Hepatocyte (in vitro differentiated cells): ENCODE measurements at regions not wholly inside any gene's neighbourhood (a gene's known extent, or its start where the extent isn't known, plus 50 kb on each side); places are given as distances from the start of the nearest gene placed in this dataset.

Experiments
- DNase-seq: peaks from one replicate; pipeline ENCODE4 v3.0.0-alpha.2; 2016; ENCODE audit warnings: low spot score
- H2AFZ ChIP-seq: fragments of 200-600 bp; sonication (generic); 2 replicates; pipeline ENCODE4 v1.6.0; 2016; ENCODE audit warnings: antibody characterized with exemption, mild to moderate bottlenecking
- H3K27ac ChIP-seq: fragments of 200-600 bp; sonication (generic); 2 replicates; pipeline ENCODE4 v1.5.1; 2016; ENCODE audit warnings: mild to moderate bottlenecking
- H3K27me3 ChIP-seq: fragments of 200-600 bp; sonication (generic); 2 replicates; pipeline ENCODE4 v1.6.1; 2016
- H3K36me3 ChIP-seq: fragments of 200-600 bp; sonication (generic); replicated peaks from 2 replicates; pipeline ENCODE4 v1.5.1; 2016; ENCODE audit warnings: low read depth; ENCODE audit not compliant: insufficient read depth
- H3K4me1 ChIP-seq: fragments of 200-600 bp; sonication (generic); 2 replicates; pipeline ENCODE4 v1.5.1; 2016; ENCODE audit warnings: mild to moderate bottlenecking, moderate library complexity; ENCODE audit not compliant: insufficient read depth
- H3K4me2 ChIP-seq: fragments of 200-600 bp; sonication (generic); 2 replicates; pipeline ENCODE4 v1.6.0; 2016
- H3K4me3 ChIP-seq: fragments of 200-600 bp; sonication (generic); 2 replicates; pipeline ENCODE4 v1.5.1; 2016; ENCODE audit warnings: mild to moderate bottlenecking
- H3K79me2 ChIP-seq: fragments of 200-600 bp; sonication (generic); 2 replicates; pipeline ENCODE4 v1.6.0; 2017; ENCODE audit warnings: mild to moderate bottlenecking
- H3K9me2 ChIP-seq: fragments of 200-600 bp; sonication (generic); replicated peaks from 2 replicates; pipeline ENCODE4 v1.6.0; 2017; ENCODE audit warnings: mild to moderate bottlenecking; ENCODE audit not compliant: insufficient read depth
- H3K9me3 ChIP-seq: fragments of 200-600 bp; sonication (generic); 2 replicates; pipeline ENCODE4 v1.5.1; 2016; ENCODE audit warnings: low read depth, mild to moderate bottlenecking
- H4K20me1 ChIP-seq: fragments of 200-600 bp; sonication (generic); 2 replicates; pipeline ENCODE4 v1.6.0; 2016; ENCODE audit warnings: mild to moderate bottlenecking; ENCODE audit not compliant: insufficient read depth, poor library complexity, severe bottlenecking
- CTCF ChIP-seq: fragments of 200-600 bp; sonication (generic); IDR thresholded peaks from 2 replicates; pipeline ENCODE4 v1.5.1; 2016; ENCODE audit warnings: antibody characterized with exemption, mild to moderate bottlenecking; ENCODE audit not compliant: poor library complexity
- EZH2 ChIP-seq: fragments of 200-600 bp; sonication (generic); IDR thresholded peaks from 2 replicates; pipeline ENCODE4 v1.6.1; 2016; ENCODE audit warnings: antibody characterized with exemption, mild to moderate bottlenecking, borderline replicate concordance
- EZH2phosphoT487 ChIP-seq: fragments of 200-600 bp; sonication (generic); IDR thresholded peaks from one replicate; pipeline ENCODE4 v1.6.1; 2018; ENCODE audit warnings: antibody characterized with exemption, mild to moderate bottlenecking, low read depth, moderate library complexity; ENCODE audit not compliant: unreplicated experiment, severe bottlenecking
- WGBS: methylation state at CpG from one replicate; pipeline ENCODE4 v1.1.6; 2016; ENCODE audit warnings: low lambda C conversion rate; ENCODE audit errors: missing lambda C conversion rate; 5-methylcytosine and 5-hydroxymethylcytosine counted together

DNA sequence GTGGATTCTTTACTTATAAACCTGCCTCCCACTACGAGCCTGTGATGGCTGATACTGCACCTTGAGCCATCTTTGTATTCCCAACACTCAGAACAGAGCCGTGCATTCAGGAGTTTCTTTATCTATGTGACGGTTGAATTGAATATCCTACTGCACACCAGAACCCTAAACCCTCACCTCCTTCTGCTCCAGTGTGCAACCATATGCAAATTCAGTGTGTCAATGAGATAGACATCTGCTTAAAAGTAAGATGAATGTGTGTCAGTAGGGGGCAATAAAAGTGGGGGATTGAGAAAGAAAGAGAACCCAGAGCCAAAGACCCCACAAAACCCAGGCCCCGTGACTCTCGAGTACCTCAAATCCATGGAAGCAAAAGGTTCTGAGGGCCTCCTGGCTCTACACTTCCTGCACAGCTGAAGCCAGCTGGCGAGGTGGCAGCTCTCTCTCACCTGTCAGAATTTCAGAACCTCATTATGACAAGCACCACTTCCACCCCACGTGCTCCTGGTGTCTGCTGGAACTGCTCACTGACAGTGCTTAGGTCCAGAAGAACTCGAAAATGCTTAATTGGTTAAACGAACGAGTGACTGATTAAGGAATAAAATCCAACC lies 143.3 kb upstream of the GPR26 start:
- DNase-seq = no peak
- no peaks in the 10 kb centered on the region for H3K27me3 ChIP-seq
- no peak overlapping the region for H2AFZ ChIP-seq
- H4K20me1 ChIP-seq = no peaks in the 10 kb centered on the region
- H3K4me1 ChIP-seq = no peaks in the 10 kb centered on the region
- H3K79me2 ChIP-seq = no peaks in the 10 kb centered on the region
- WGBS = 84% methylated on average over 10 of the region's 10 CpGs
- H3K9me3 ChIP-seq = no peaks in the 10 kb centered on the region
- H3K27ac ChIP-seq = no peak overlapping the region
- no peaks in the 10 kb centered on the region for H3K9me2 ChIP-seq
- H3K4me3 ChIP-seq = no peak overlapping the region
- no peak for TF ChIP-seq CTCF
- no peak for TF ChIP-seq EZH2
- TF ChIP-seq EZH2phosphoT487 = no peak
- no peak overlapping the region for H3K4me2 ChIP-seq
- no peaks in the 10 kb centered on the region for H3K36me3 ChIP-seq

- Histone ChIP-seq H3K9me3 (no peaks in the 10 kb centered on the region), H3K4me2 (no peak overlapping the region), H3K4me1 (no peaks in the 10 kb centered on the region), H3K36me3 (no peaks in the 10 kb centered on the region), H4K20me1 (no peaks in the 10 kb centered on the region), H2AFZ (no peak overlapping the region), H3K27ac (no peak overlapping the region), H3K9me2 (no peaks in the 10 kb centered on the region), H3K79me2 (no peaks in the 10 kb centered on the region), H3K4me3 (no peak overlapping the region), H3K27me3 (no peaks in the 10 kb centered on the region)
- no peak for DNase-seq
- TF ChIP-seq CTCF (no peak), EZH2 (no peak), EZH2phosphoT487 (no peak)
- 90% methylated on average over 3 of the region's 3 CpGs for WGBS
These were observed 142.3 kb upstream of the GPR26 start for GRCh38 chr10:123523833-123524232.

GRCh38 chr10:123526356-123527064 lies 139.6 kb upstream of the GPR26 start:
- WGBS = 87% methylated on average over 7 of the region's 7 CpGs
- Histone ChIP-seq H3K4me2 (no peak overlapping the region), H3K9me2 (no peaks in the 10 kb centered on the region), H3K4me1 (no peaks in the 10 kb centered on the region), H2AFZ (no peak overlapping the region), H3K27ac (no peak overlapping the region), H4K20me1 (no peaks in the 10 kb centered on the region), H3K4me3 (no peak overlapping the region), H3K27me3 (no peaks in the 10 kb centered on the region), H3K36me3 (no peaks in the 10 kb centered on the region), H3K79me2 (no peaks in the 10 kb centered on the region), H3K9me3 (no peaks in the 10 kb centered on the region)
- no peak for DNase-seq
- no peak for TF ChIP-seq EZH2
- TF ChIP-seq CTCF = no peak
- no peak for TF ChIP-seq EZH2phosphoT487
